PC-9 (cell line): ENCODE measurements at regions not wholly inside any gene's neighbourhood (a gene's known extent, or its start where the extent isn't known, plus 50 kb on each side); places are given as distances from the start of the nearest gene placed in this dataset.

Source experiments
- EZH2 ChIP-seq: fragments of 200-600 bp; sonication (generic); IDR thresholded peaks from 2 replicates; pipeline ENCODE4 v1.8.0; 2017; ENCODE audit warnings: antibody characterized with exemption, low read depth
- TF ChIP-seq, protein P1 (sequence below): fragments of 200-600 bp; sonication (generic); conservative IDR thresholded peaks from 2 replicates; pipeline ENCODE4 v1.6.1; 2017; ENCODE audit warnings: mixed run types, antibody characterized with exemption, mild to moderate bottlenecking, moderate library complexity

DNA sequence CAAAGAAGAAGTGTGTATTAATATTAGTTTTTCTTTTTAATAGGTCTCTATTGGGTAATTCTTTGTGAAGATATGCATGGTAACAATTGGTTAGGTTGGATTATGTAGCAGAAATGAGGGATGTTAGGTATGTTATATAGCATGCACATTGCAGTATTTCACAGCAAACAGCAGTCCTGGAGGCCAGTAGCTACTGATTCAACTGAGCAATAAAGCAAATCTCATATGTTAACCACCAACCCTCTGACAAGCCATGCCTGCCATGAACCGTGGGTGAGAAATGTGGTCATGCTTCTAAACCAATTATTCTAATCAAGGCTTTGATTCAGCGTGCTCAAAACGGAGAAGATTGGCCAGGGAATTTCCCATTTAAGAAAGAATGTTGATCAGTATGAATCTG is 313.0 kb upstream of the CDH6 start:
- TF ChIP-seq, protein P1, sequence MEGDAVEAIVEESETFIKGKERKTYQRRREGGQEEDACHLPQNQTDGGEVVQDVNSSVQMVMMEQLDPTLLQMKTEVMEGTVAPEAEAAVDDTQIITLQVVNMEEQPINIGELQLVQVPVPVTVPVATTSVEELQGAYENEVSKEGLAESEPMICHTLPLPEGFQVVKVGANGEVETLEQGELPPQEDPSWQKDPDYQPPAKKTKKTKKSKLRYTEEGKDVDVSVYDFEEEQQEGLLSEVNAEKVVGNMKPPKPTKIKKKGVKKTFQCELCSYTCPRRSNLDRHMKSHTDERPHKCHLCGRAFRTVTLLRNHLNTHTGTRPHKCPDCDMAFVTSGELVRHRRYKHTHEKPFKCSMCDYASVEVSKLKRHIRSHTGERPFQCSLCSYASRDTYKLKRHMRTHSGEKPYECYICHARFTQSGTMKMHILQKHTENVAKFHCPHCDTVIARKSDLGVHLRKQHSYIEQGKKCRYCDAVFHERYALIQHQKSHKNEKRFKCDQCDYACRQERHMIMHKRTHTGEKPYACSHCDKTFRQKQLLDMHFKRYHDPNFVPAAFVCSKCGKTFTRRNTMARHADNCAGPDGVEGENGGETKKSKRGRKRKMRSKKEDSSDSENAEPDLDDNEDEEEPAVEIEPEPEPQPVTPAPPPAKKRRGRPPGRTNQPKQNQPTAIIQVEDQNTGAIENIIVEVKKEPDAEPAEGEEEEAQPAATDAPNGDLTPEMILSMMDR: no peak
- no peak for TF ChIP-seq EZH2
